Naive thymus-derived CD4-positive, alpha-beta T cell (primary cell): ENCODE measurements at regions not wholly inside any gene's neighbourhood (a gene's known extent, or its start where the extent isn't known, plus 50 kb on each side); places are given as distances from the start of the nearest gene placed in this dataset.

Experiments
- ATAC-seq: fragments of 150-1000 bp; cut with Tn5 transposase; 2 replicates; pipeline ENCODE4 v1.10.0; 2021; ENCODE audit warnings: mild to moderate bottlenecking, moderate library complexity
- CTCF ChIA-PET: fragments of 350-600 bp; sonication (Branson Sonifier 250); formaldehyde crosslinking; loops from one replicate; lab custom pipeline; 2021; ENCODE audit warnings: antibody characterized with exemption; lab: Charles Lee
- POLR2A ChIA-PET: fragments of 350-600 bp; sonication (Branson Sonifier 250); formaldehyde crosslinking; loops from one replicate; lab custom pipeline; 2021; ENCODE audit warnings: antibody characterized with exemption, inconsistent platforms; lab: Charles Lee
- DNase-seq, 9 donors: peaks; one replicate each; pipeline versions ENCODE4 v3.0.0 to v3.0.0-alpha.2; 2020 to 2022; ENCODE audit warnings: mixed read lengths in 1 of 9
- H3K27ac ChIP-seq: one replicate; pipeline ENCODE4 v1.7.0; 2013; ENCODE audit warnings: mild to moderate bottlenecking, low read depth, low read length, moderate library complexity
- H3K27me3 ChIP-seq, 2 donors: one replicate each; pipeline ENCODE4 v1.7.0; 2013; ENCODE audit warnings: low read length in 2 of 2, mild to moderate bottlenecking in 2 of 2, moderate library complexity in 2 of 2; ENCODE audit not compliant: control insufficient read depth in 2 of 2, insufficient read depth in 2 of 2
- H3K36me3 ChIP-seq, 3 experiments: 1 replicate in 2 of 3; 2 replicates in 1 of 3; pipeline ENCODE4 v1.7.0; 2013; ENCODE audit warnings: low read length in 3 of 3, mild to moderate bottlenecking in 3 of 3, moderate library complexity in 1 of 3; ENCODE audit not compliant: insufficient read depth in 3 of 3, control insufficient read depth in 2 of 3
- H3K4me1 ChIP-seq, 2 donors: one replicate each; pipeline ENCODE4 v1.7.0; 2013; ENCODE audit warnings: low read length in 2 of 2, mild to moderate bottlenecking in 2 of 2, moderate library complexity in 1 of 2; ENCODE audit not compliant: control insufficient read depth in 2 of 2, insufficient read depth in 2 of 2
- H3K4me3 ChIP-seq: 2 replicates; pipeline ENCODE4 v1.7.0; 2013; ENCODE audit warnings: mild to moderate bottlenecking, low read length
- H3K9me3 ChIP-seq, 3 experiments: 1 replicate in 2 of 3; 2 replicates in 1 of 3; pipeline ENCODE4 v1.7.0; 2013; ENCODE audit warnings: low read length in 3 of 3; ENCODE audit not compliant: control insufficient read depth in 2 of 3
- H3K27ac Mint-ChIP-seq, 9 donors: one replicate each; pipeline ENCODE4 v1.8.0; 2020 to 2022; ENCODE audit warnings: mixed read lengths in 9 of 9, mild to moderate bottlenecking in 8 of 9, moderate library complexity in 5 of 9, inconsistent platforms in 2 of 9
- H3K27me3 Mint-ChIP-seq, 5 donors: one replicate each; pipeline ENCODE4 v1.8.0; 2021 to 2022; ENCODE audit warnings: mixed read lengths in 5 of 5, mild to moderate bottlenecking in 1 of 5
- H3K36me3 Mint-ChIP-seq, 5 donors: one replicate each; pipeline ENCODE4 v1.8.0; 2020 to 2022; ENCODE audit warnings: mixed read lengths in 5 of 5, mild to moderate bottlenecking in 3 of 5, inconsistent platforms in 1 of 5
- H3K4me1 Mint-ChIP-seq, 7 donors: one replicate each; pipeline ENCODE4 v1.8.0; 2020 to 2022; ENCODE audit warnings: mixed read lengths in 7 of 7, mild to moderate bottlenecking in 3 of 7, inconsistent platforms in 1 of 7
- H3K4me3 Mint-ChIP-seq, 10 donors: one replicate each; pipeline ENCODE4 v1.8.0; 2020 to 2022; ENCODE audit warnings: mild to moderate bottlenecking in 10 of 10, mixed read lengths in 10 of 10, moderate library complexity in 6 of 10, inconsistent platforms in 2 of 10
- H3K9me3 Mint-ChIP-seq, 11 donors: one replicate each; pipeline ENCODE4 v1.8.0; 2020 to 2022; ENCODE audit warnings: mixed read lengths in 11 of 11, mild to moderate bottlenecking in 4 of 11, inconsistent platforms in 1 of 11, moderate library complexity in 1 of 11
- intact Hi-C, 2 donors: fragments of 100-400 bp; cut with micrococcal nuclease; formaldehyde crosslinking; loops; one replicate each; pipeline ENCODE4 v1.15.1; 2023

GRCh38 chr12:107554941-107555340 lies 130.7 kb upstream of the PWP1 start:
- H3K27me3 Mint-ChIP-seq = no peaks in the 10 kb centered on the region
- peaks cover 0 to 13% (median 0%) of the 10 kb centered on the region in 7 donors for H3K4me1 Mint-ChIP-seq
- no peaks in the 10 kb centered on the region for H3K9me3 Mint-ChIP-seq
- ChIA-PET CTCF (no interaction called here), POLR2A (no interaction called here)
- H3K4me3 Mint-ChIP-seq = no peak overlapping the region
- no peak overlapping the region for H3K4me3 ChIP-seq
- ATAC-seq (no peak), DNase-seq (no peak)
- no peaks in the 10 kb centered on the region for H3K36me3 ChIP-seq
- intact Hi-C loops = no loop called here
- no peak overlapping the region for H3K27ac Mint-ChIP-seq
- H3K9me3 ChIP-seq = no peaks in the 10 kb centered on the region
- peaks cover 0 to 11% (median 2%) of the 10 kb centered on the region in 5 donors for H3K36me3 Mint-ChIP-seq
- H3K4me1 ChIP-seq = no peaks in the 10 kb centered on the region
- no peaks in the 10 kb centered on the region for H3K27me3 ChIP-seq
- H3K27ac ChIP-seq = no peak overlapping the region

GRCh38 chr12:107557026-107557425 lies 128.6 kb upstream of the PWP1 start:
- peaks cover 0 to 13% (median 4%) of the 10 kb centered on the region in 7 donors for H3K4me1 Mint-ChIP-seq
- no peaks in the 10 kb centered on the region for H3K4me1 ChIP-seq
- intact Hi-C loops = no loop called here
- H3K9me3 Mint-ChIP-seq = no peaks in the 10 kb centered on the region
- H3K27ac ChIP-seq = no peak overlapping the region
- H3K9me3 ChIP-seq = no peaks in the 10 kb centered on the region
- H3K27me3 ChIP-seq = no peaks in the 10 kb centered on the region
- ATAC-seq = no peak
- DNase-seq = no peak
- H3K36me3 ChIP-seq = no peaks in the 10 kb centered on the region
- peaks cover 0 to 18% (median 0%) of the 10 kb centered on the region in 5 donors for H3K36me3 Mint-ChIP-seq
- no peak overlapping the region for H3K4me3 Mint-ChIP-seq
- H3K4me3 ChIP-seq = no peak overlapping the region
- H3K27me3 Mint-ChIP-seq = no peaks in the 10 kb centered on the region
- no peak overlapping the region for H3K27ac Mint-ChIP-seq
- ChIA-PET POLR2A (no interaction called here), CTCF (no interaction called here)

DNA sequence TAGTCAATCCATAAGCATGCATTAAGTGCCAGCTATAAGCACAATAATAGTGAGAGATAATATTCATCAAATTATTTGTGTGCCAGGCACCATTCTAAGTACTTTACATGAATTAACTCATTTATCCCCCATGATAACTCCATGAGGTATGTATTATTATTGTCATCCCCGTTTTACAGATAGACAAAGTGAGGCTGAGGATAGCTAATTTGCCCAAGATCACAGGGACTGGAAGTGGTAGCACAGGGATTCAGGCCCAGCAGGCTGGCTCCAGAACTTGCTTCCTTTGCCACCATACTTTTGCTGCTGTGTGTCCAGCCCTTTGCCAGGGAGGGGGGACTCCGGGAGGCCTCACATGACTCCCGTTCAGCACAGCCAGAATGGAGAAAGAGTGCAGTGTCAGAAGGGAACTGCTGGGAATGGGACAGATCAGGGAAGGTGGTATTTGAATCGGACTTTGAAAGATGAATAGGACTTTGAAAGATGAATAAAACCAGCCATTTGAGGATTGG lies 128.0 kb upstream of the PWP1 start:
- Histone ChIP-seq H3K4me1 (no peaks in the 10 kb centered on the region), H3K36me3 (no peaks in the 10 kb centered on the region), H3K9me3 (no peaks in the 10 kb centered on the region), H3K4me3 (no peak overlapping the region), H3K27ac (no peak overlapping the region), H3K27me3 (no peaks in the 10 kb centered on the region)
- ChIA-PET CTCF (interaction anchor here (1.9 kb wide), 1 partner anchor 426 kb away, joined by 6 read pairs; no protein-coding TSS in a partner anchor), POLR2A (no interaction called here)
- intact Hi-C loops = no loop called here
- no peak for DNase-seq
- Mint-ChIP-seq H3K27ac (peak overlapping the region in 1 of 9 donors; percentile 5), H3K4me3 (no peak overlapping the region), H3K36me3 (peaks cover 0 to 13% (median 0%) of the 10 kb centered on the region in 5 donors), H3K9me3 (no peaks in the 10 kb centered on the region), H3K27me3 (no peaks in the 10 kb centered on the region), H3K4me1 (peaks cover 0 to 13% (median 4%) of the 10 kb centered on the region in 7 donors)
- no peak for ATAC-seq

GRCh38 chr12:107558141-107558815 lies 127.3 kb upstream of the PWP1 start:
- Histone ChIP-seq H3K27ac (no peak overlapping the region), H3K4me1 (no peaks in the 10 kb centered on the region), H3K9me3 (no peaks in the 10 kb centered on the region), H3K36me3 (no peaks in the 10 kb centered on the region), H3K27me3 (no peaks in the 10 kb centered on the region), H3K4me3 (no peak overlapping the region)
- Mint-ChIP-seq H3K4me1 (peaks cover 0 to 13% (median 4%) of the 10 kb centered on the region in 7 donors), H3K4me3 (no peak overlapping the region), H3K36me3 (peaks cover 0 to 11% (median 0%) of the 10 kb centered on the region in 5 donors), H3K9me3 (no peaks in the 10 kb centered on the region), H3K27me3 (no peaks in the 10 kb centered on the region), H3K27ac (no peak overlapping the region)
- ATAC-seq = no peak
- CTCF ChIA-PET = interaction anchor here (1.9 kb wide), 1 partner anchor 427 kb away, joined by 6 read pairs; no protein-coding TSS in a partner anchor
- POLR2A ChIA-PET = interaction anchor here (0.6 kb wide), 1 partner anchor 42 kb away, joined by 3 read pairs; no protein-coding TSS in a partner anchor
- intact Hi-C loops = no loop called here
- no peak for DNase-seq

DNA sequence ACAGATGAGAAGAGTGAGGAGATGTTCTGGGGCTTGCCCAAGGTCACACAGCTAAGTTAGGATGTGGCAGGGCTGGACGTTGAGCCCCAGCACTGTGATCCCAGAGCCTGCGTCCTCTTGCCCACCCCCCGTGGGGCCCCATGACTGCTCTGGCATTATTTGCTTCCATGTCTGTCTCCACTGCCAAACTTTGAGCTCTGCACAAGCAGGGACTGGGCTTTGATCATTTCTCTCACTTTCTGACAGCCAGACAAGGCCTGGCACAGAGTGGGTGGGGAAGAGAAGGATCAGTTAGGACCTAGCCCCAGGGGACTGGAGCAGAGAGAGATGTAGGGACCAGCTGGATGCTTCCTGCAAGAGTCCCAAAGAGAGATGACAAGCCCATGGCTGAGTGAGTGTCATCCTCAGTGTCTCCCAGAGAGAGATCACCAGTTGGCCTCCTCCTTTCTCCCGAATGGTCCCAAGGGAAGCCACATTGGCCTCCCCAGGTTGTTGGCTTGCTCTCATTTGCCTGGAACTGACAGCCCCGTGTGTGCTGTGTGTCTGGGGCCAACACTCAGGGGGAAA lies 126.7 kb upstream of the PWP1 start:
- intact Hi-C loops = no loop called here
- no peaks in the 10 kb centered on the region for H3K9me3 ChIP-seq
- no peak overlapping the region for H3K4me3 Mint-ChIP-seq
- no peaks in the 10 kb centered on the region for H3K4me1 ChIP-seq
- H3K27ac Mint-ChIP-seq = peak overlapping the region in 1 of 9 donors; percentile 14
- no peaks in the 10 kb centered on the region for H3K27me3 ChIP-seq
- DNase-seq = no peak
- POLR2A ChIA-PET = interaction anchor here (0.6 kb wide), 1 partner anchor 41 kb away, joined by 3 read pairs; no protein-coding TSS in a partner anchor
- no peaks in the 10 kb centered on the region for H3K27me3 Mint-ChIP-seq
- H3K9me3 Mint-ChIP-seq = no peaks in the 10 kb centered on the region
- no peak overlapping the region for H3K4me3 ChIP-seq
- ATAC-seq = no peak
- H3K36me3 ChIP-seq = no peaks in the 10 kb centered on the region
- H3K27ac ChIP-seq = no peak overlapping the region
- peaks cover 0 to 13% (median 0%) of the 10 kb centered on the region in 5 donors for H3K36me3 Mint-ChIP-seq
- CTCF ChIA-PET = interaction anchor here (1.9 kb wide), 1 partner anchor 427 kb away, joined by 6 read pairs; no protein-coding TSS in a partner anchor
- H3K4me1 Mint-ChIP-seq = peaks cover 0 to 13% (median 5%) of the 10 kb centered on the region in 7 donors

GRCh38 chr12:107560165-107560898 lies 125.3 kb upstream of the PWP1 start:
- peaks cover 0 to 13% (median 0%) of the 10 kb centered on the region in 5 donors for H3K36me3 Mint-ChIP-seq
- no peaks in the 10 kb centered on the region for H3K9me3 ChIP-seq
- no peak overlapping the region for H3K27ac ChIP-seq
- H3K9me3 Mint-ChIP-seq = no peaks in the 10 kb centered on the region
- no peaks in the 10 kb centered on the region for H3K4me1 ChIP-seq
- DNase-seq = no peak
- no peaks in the 10 kb centered on the region for H3K27me3 ChIP-seq
- CTCF ChIA-PET = no interaction called here
- no peak overlapping the region for H3K4me3 ChIP-seq
- ATAC-seq = no peak
- H3K27me3 Mint-ChIP-seq = no peaks in the 10 kb centered on the region
- peaks cover 2 to 15% (median 6%) of the 10 kb centered on the region in 7 donors for H3K4me1 Mint-ChIP-seq
- peak overlapping the region in 1 of 9 donors; percentile 6 for H3K27ac Mint-ChIP-seq
- no peaks in the 10 kb centered on the region for H3K36me3 ChIP-seq
- POLR2A ChIA-PET = no interaction called here
- no peak overlapping the region for H3K4me3 Mint-ChIP-seq
- intact Hi-C loops = no loop called here
